ENCODE measurements at regions not wholly inside any gene's neighbourhood (a gene's known extent, or its start where the extent isn't known, plus 50 kb on each side); places are given as distances from the start of the nearest gene placed in this dataset.

DNA sequence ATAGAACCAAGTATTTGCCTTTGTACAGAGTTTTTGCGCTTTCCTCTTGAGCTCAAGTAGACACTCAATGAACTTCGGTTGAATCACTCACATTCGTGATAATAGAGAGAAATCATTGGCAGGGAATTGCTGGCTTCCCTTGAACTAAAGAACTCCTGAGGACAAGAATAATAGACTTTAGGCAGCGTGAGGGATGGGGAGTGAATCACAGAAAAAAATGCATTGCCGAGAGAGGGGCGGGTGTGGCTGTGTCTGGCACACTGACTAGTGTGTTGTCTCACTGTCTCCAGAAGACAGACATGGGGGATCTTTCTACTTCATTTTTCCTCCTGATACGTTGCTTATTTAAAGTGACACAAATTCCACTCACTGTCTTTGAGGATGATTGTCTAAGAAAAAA lies 805.2 kb downstream of the BCL11B start:
- Mint-ChIP-seq H3K27me3 (ENCODE audit: unreplicated experiment) (no peaks in the 10 kb centered on the region), H3K27ac (ENCODE audit: unreplicated experiment) (no peak overlapping the region), H3K9me3 (ENCODE audit: unreplicated experiment) (no peaks in the 10 kb centered on the region), H3K36me3 (ENCODE audit: unreplicated experiment) (no peaks in the 10 kb centered on the region), H3K4me3 (ENCODE audit: unreplicated experiment) (no peak overlapping the region), H3K4me1 (ENCODE audit: low read depth, unreplicated experiment) (no peaks in the 10 kb centered on the region)
- TF ChIP-seq, protein P1, sequence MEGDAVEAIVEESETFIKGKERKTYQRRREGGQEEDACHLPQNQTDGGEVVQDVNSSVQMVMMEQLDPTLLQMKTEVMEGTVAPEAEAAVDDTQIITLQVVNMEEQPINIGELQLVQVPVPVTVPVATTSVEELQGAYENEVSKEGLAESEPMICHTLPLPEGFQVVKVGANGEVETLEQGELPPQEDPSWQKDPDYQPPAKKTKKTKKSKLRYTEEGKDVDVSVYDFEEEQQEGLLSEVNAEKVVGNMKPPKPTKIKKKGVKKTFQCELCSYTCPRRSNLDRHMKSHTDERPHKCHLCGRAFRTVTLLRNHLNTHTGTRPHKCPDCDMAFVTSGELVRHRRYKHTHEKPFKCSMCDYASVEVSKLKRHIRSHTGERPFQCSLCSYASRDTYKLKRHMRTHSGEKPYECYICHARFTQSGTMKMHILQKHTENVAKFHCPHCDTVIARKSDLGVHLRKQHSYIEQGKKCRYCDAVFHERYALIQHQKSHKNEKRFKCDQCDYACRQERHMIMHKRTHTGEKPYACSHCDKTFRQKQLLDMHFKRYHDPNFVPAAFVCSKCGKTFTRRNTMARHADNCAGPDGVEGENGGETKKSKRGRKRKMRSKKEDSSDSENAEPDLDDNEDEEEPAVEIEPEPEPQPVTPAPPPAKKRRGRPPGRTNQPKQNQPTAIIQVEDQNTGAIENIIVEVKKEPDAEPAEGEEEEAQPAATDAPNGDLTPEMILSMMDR (IDR thresholded peaks at IDR 0.05; ENCODE audit: partially characterized antibody, unreplicated experiment): no peak
- DNase-seq: no peak

DNA sequence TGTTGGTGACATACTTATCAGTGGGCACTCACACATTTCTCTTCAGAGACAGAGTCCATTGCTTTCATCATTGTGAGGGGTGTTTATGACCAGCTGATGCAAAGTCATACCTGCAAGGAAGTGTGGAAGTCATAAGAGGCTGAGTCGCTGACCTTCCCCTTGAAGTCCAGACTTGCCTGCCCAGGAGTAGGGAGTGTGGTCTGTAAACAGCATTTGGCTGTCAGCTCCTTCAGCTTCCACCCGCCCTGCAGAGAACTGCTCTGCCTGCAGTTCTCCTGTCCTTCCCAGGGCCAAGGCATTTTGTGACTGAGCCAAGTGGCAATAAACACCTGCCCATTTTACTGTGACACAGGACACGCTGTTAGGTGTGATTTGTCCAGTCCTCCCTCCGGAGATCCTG lies 801.3 kb downstream of the BCL11B start:
- Mint-ChIP-seq H3K4me3 (ENCODE audit: unreplicated experiment) (no peak overlapping the region), H3K9me3 (ENCODE audit: unreplicated experiment) (no peaks in the 10 kb centered on the region), H3K4me1 (ENCODE audit: low read depth, unreplicated experiment) (no peaks in the 10 kb centered on the region), H3K36me3 (ENCODE audit: unreplicated experiment) (no peaks in the 10 kb centered on the region), H3K27ac (ENCODE audit: unreplicated experiment) (no peak overlapping the region), H3K27me3 (ENCODE audit: unreplicated experiment) (no peaks in the 10 kb centered on the region)
- DNase-seq: no peak
- TF ChIP-seq, protein P1 (IDR thresholded peaks at IDR 0.05; ENCODE audit: partially characterized antibody, unreplicated experiment): no peak

DNA sequence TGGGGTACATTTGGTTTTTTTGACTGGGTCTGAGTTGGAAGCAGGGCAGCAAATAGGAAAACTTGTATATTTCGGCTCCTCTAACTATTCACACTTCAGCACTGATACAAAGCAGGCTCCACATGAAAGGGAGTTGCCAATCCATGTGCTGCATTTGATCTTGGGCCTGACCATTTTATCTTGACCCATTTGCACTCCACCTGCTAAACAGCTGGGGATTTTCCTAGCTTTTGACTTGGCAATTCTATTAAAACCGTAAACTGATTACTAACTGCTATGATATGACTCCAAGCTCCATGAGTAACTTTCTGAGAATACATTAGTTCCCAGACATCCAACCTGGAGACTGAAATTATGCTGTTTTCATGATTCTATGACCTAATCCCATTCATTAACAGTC lies 797.1 kb downstream of the BCL11B start:
- Mint-ChIP-seq H3K27me3 (ENCODE audit: unreplicated experiment) (no peaks in the 10 kb centered on the region), H3K27ac (ENCODE audit: unreplicated experiment) (no peak overlapping the region), H3K4me3 (ENCODE audit: unreplicated experiment) (no peak overlapping the region), H3K36me3 (ENCODE audit: unreplicated experiment) (no peaks in the 10 kb centered on the region), H3K4me1 (ENCODE audit: low read depth, unreplicated experiment) (no peaks in the 10 kb centered on the region), H3K9me3 (ENCODE audit: unreplicated experiment) (no peaks in the 10 kb centered on the region)
- DNase-seq: no peak
- TF ChIP-seq, protein P1 (IDR thresholded peaks at IDR 0.05; ENCODE audit: partially characterized antibody, unreplicated experiment): no peak

DNA sequence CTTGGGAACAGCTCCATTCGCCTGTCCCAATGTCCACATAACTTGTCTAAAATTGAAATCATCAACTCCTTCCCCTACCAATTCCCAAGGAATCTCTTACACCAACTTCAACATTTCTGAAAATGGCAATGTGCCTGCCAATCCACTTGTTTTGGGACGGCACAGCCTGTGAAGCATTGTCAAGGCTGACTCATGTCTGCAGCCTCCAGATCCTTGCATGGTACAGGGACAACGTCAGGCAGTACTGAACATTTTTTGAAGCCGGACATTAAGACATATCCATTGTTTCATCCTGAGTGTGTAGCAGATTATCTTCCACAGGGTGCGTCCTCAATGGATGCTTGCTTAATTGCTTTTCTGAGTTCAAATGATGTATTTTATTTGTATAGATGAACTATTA lies 794.1 kb downstream of the BCL11B start:
- H3K27ac Mint-ChIP-seq (ENCODE audit: unreplicated experiment): no peak overlapping the region
- H3K27me3 Mint-ChIP-seq (ENCODE audit: unreplicated experiment): no peaks in the 10 kb centered on the region
- H3K9me3 Mint-ChIP-seq (ENCODE audit: unreplicated experiment): no peaks in the 10 kb centered on the region

DNA sequence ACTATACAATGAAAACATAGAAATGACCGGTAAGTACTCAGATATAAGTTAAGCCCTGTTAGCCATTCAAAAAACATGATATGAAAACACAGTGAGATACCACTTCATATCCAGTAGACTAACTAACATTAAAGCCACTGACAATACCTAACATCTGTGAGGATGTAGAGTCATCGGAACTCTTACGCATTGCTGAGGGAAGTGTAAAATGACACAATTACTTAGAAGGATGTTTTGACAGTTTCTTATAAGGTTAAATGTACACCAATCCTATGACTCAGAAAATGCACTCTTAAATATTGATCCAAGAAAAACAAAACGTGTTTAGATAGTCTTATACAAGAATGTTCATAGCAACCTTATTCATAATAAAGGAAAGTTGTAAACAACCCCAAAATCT lies 782.9 kb downstream of the BCL11B start:
- H3K27ac Mint-ChIP-seq (ENCODE audit: unreplicated experiment): no peak overlapping the region
- no peaks in the 10 kb centered on the region for H3K4me1 Mint-ChIP-seq (ENCODE audit: low read depth, unreplicated experiment)
- H3K27me3 Mint-ChIP-seq (ENCODE audit: unreplicated experiment): no peaks in the 10 kb centered on the region
- peaks cover 8% of the 10 kb centered on the region for H3K36me3 Mint-ChIP-seq (ENCODE audit: unreplicated experiment)
- TF ChIP-seq, protein P1 (IDR thresholded peaks at IDR 0.05; ENCODE audit: partially characterized antibody, unreplicated experiment): no peak
- H3K4me3 Mint-ChIP-seq (ENCODE audit: unreplicated experiment): no peak overlapping the region
- peaks cover 5% of the 10 kb centered on the region for H3K9me3 Mint-ChIP-seq (ENCODE audit: unreplicated experiment)
- no peak for DNase-seq

More for the DNA sequence above, 794.1 kb downstream of the BCL11B start:
- TF ChIP-seq, protein P1 (IDR thresholded peaks at IDR 0.05; ENCODE audit: partially characterized antibody, unreplicated experiment): no peak
- Mint-ChIP-seq H3K4me3 (ENCODE audit: unreplicated experiment) (no peak overlapping the region), H3K36me3 (ENCODE audit: unreplicated experiment) (no peaks in the 10 kb centered on the region), H3K4me1 (ENCODE audit: low read depth, unreplicated experiment) (no peaks in the 10 kb centered on the region)
- DNase-seq: no peak
